ENCODE measurements at regions not wholly inside any gene's neighbourhood (a gene's known extent, or its start where the extent isn't known, plus 50 kb on each side); places are given as distances from the start of the nearest gene placed in this dataset.

DNA sequence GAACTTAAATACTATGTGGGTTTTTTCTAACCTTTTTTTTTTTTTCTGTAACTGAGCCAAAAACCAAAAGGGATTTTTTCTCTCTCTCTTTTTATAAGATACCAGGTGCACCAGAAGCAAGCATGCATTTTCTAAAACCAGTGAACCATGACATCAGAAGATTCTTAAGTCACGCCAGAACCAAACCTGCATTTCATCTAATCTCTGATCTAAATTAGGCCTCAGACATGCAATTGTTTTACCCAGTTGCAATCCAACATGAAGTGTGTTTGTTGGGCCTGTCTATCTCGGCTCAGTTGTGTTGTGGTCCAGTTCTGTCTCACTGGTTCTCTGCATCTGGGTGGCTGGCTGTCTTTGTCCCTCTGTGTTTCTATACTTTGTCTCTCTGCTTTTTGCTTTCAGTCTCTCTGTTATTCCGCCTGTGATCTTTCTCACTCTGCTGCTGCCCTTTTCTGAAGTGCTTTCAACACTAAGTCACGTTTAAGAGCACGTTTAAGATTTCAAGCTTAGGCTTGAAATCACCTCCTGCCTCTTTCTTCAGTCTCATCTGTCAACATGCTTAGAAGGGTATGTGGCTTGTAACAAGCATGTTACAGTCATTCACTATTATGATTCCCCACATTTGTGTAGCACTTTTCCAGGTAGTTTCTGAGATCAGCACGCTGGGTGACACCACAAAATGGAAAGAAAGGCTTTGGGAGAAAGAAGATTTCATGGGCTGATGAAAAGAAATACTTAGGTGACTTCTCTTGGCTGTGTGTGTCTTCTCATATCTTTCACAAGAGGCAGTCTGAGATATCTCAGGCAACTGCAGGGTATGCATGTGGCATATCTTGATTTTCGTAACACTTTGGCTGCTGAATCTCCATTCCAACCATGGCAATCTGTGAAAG is 488.9 kb downstream of the SHISA9 start:
- no peak for ATAC-seq (ENCODE audit: poor library complexity)
- no peak for DNase-seq
- intact Hi-C loops (cut with DNase I): no loop called here

DNA sequence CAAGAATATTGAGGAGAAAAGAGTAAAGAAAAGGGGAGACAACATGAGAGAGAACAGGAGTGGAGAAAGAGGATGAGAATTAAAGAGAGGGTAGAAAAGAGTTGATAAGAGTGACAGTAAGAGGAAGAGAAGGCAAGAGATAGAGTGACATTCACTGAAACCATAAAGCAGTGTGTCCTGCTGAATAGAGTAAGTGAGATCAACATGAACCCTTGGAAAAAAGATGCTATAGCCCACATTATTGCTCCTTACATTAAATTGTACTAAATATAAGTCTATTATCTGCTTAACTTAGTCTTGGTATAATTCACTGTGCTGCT is 489.5 kb downstream of the SHISA9 start:
- no peak for DNase-seq
- intact Hi-C loops (cut with DNase I): no loop called here
- no peak for ATAC-seq (ENCODE audit: poor library complexity)

DNA sequence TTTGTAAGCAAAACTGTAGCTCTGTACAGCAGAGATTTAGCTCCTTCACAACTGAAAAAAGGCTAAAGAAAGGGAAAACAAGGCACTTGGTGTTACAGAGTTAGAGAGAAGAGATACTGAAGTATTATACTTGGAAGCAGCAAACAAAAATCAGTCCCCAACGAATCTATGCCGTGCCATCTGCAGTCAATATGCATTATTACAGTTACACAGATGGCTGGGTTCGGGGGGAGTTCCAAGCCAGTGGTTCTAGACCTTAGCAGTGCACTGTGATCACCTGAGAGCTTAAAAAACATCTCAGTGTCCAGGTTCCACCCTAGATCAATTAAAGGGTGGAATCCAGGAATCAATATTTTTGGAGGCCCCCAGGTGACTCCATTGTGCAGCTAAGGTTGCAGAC is 489.9 kb downstream of the SHISA9 start:
- DNase-seq: no peak
- intact Hi-C loops (cut with DNase I): no loop called here
- ATAC-seq (ENCODE audit: poor library complexity): no peak

DNA sequence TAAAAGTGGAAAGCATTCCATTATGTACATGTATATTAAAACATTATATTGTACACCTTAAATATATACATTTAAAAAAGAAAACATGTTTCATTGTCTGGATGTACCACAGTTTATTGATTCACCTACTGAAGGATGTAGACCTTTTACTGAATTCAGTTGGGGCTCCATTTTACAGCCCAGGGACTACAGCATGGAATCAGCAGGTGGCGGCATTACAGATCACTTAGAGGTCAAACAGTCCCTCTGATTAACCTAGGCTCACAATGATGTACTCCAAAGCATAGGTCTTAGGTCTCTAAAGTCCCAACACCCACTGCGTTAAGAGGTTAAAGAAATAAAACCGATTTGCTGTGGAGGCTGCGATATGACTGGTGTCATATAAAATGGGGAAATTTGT is 490.9 kb downstream of the SHISA9 start:
- ATAC-seq (ENCODE audit: poor library complexity) (no peak), DNase-seq (no peak)
- intact Hi-C loops (cut with DNase I): no loop called here

DNA sequence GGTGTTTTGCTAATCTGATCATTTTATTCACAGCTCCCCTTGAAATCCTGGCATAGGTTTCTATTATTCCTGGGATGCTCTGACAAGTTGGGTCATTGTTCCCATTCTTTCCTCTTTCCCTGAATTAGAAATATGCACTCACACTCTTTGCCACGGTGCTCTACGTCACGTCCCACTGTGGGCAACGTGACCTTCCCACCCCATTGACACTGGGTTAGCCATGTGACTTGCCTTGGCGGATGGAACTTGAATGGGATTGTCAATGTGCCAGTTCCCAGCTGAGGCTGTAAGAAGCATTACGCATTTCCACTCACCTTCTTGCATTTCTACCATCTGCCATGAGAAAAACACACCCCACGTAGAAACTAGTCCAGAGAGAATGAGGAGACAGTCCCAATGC is 492.4 kb downstream of the SHISA9 start:
- DNase-seq (no peak), ATAC-seq (ENCODE audit: poor library complexity) (no peak)
- intact Hi-C loops (cut with DNase I): no loop called here

DNA sequence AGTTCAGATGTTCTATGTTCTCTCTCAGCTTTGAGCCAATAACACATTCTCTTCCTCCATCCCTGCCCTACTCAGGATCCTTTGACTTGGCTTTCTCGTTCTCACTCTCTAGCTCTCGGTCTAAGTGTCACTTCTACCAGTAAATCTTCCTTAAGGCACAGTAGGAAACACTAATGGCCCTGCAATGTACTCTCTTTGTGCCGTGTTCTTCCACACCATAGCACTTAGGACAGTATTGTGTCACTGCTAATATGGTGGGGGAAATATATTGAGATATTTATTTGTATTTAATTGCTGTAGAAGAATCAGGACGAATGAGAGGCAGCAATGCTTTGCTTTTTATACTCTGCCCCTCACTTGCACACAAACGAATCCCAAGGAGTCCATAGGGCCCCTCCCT is 493.1 kb downstream of the SHISA9 start:
- no peak for ATAC-seq (ENCODE audit: poor library complexity)

DNA sequence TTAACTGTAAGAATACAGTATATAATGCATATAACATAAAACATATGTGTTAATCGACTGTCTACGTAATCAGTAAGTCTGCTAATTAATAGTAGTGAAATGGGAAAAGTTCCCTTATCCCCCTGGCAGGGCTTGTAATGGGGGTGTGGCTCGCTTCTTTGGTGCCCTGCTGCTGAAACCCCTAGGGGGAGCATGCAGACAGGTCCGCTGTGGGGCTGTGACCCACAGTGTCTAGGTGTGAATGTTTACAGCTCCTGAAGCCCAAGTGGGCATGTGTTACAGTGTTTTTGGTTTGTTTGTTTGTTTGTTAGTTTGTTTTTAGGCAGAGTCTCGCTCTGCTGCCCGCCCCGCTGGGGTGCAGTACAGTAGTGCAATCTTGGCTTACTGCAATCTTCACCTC is 495.7 kb downstream of the SHISA9 start:
- intact Hi-C loops (cut with DNase I): no loop called here
- no peak for ATAC-seq (ENCODE audit: poor library complexity)

More for the DNA sequence above, 493.1 kb downstream of the SHISA9 start:
- intact Hi-C loops (cut with DNase I): no loop called here
- DNase-seq: no peak

DNA sequence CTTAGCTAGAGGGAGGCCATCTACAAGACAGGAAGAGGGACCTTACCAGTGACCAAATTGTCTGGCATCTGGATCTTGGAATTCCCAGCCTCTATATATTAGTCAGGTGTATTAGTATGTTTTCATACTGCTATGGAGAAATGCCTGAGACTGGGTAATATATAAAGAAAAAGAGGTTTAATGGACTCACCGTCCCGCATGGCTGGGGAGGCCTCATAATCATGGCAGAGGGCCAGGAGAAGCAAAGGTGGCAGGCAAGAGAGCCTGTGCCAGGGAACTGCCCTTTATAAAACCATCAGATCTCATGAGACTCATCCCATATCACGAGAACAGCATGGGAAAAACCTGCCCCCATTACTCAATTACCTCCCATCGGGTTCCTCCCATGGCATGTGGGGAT is 500.2 kb downstream of the SHISA9 start:
- no peak for DNase-seq
- intact Hi-C loops (cut with DNase I): no loop called here
- ATAC-seq (ENCODE audit: poor library complexity): no peak

More for the DNA sequence above, 495.7 kb downstream of the SHISA9 start:
- DNase-seq: no peak

DNA sequence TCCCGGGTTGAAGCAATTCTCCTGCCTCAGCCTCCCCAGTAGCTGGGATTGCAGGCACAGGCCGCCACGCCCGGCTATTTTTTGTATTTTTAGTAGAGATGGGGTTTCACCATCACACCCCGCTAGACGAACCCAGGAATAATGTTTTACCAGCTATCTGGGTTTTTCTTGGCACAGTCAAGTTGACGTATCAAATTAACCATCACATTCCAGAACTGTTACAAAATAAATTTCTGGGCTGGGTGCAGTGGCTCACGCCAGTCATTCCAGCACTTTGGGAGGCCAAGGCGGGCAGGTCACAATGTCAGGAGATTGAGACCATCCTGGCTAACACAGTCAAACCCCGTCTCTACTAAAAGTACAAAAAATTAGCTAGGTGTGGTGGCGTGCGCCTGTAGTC is 501.2 kb downstream of the SHISA9 start:
- DNase-seq (no peak), ATAC-seq (ENCODE audit: poor library complexity) (no peak)
- intact Hi-C loops (cut with DNase I): no loop called here

DNA sequence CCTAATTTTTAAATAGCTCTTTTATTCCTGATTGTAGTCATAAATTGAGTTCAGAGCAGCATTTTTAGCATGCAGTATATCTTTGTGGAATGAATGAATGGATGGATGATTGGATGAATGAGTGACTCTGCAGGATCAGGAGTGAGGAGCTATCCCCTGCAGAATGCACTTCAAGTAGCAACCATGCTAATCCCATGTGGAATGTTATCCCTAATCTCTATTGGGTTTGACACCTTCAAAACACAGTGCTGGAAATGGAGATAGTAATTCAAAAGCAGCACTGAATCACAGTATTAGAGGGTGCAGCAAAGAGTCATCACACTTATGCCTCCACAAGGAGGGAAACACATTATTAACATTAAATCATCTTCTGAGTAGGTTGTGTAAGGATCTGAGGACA is 501.9 kb downstream of the SHISA9 start:
- ATAC-seq (ENCODE audit: poor library complexity) (no peak), DNase-seq (no peak)
- intact Hi-C loops (cut with DNase I): no loop called here

DNA sequence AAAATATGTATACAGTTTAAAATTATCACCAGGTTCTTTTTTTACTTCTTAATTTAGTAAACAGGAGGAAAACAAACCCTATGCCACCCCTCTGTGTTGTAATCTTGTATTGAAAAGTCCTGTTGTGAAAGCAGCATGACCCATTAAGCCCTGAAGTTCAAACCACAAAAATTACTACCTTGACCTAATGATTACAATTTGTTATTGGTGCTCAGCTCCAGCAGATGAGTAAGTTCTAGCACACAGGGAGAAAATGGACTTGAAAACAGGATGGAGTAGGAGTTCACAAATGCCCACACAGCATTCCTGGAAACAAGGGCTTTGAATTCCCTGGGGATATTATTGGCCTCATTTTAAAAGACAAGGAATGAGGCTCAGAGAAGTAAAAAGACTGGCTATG is 505.8 kb upstream of the ERCC4 start:
- ATAC-seq (ENCODE audit: poor library complexity) (no peak), DNase-seq (no peak)
- intact Hi-C loops (cut with DNase I): no loop called here

DNA sequence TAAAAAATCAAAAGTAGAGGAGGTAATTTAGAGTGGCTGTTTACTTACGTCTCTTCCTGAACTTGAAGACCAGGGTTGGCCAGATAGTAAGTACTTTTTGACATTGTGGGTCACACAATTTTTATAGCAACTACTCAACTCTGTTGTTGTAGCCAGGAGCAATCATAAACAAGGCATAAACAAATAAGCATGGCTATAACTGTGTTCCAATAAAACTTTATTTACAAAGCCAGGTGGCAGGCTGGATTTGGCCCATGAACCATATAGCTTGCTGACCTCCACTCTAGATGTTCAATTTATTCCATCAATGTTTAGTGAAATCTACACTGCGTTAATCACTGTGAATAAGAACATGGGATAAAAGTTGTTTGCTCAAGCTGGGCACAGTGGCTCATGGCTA is 500.4 kb upstream of the ERCC4 start:
- ATAC-seq (ENCODE audit: poor library complexity) (no peak), DNase-seq (no peak)
- intact Hi-C loops (cut with DNase I): no loop called here

DNA sequence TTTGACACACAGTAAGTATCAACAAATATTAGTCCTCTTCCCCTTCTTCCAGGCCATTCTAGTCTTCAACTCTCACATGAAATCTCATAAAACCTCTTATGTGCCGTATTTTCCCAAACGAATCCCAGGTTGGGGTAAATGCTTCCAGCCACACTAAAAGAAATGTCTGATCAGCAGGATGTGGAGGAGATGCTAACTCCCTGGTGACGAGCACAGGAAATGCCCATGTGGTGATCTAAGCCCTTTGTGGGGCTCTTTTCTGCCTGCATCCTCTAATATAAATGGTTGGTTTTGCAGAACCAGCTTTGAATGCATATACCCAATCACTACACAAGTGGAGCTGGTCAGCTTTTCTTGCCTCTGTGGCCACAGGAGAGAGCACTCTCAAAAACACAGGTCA is 498.2 kb upstream of the ERCC4 start:
- no peak for DNase-seq
- intact Hi-C loops (cut with DNase I): no loop called here
- no peak for ATAC-seq (ENCODE audit: poor library complexity)

DNA sequence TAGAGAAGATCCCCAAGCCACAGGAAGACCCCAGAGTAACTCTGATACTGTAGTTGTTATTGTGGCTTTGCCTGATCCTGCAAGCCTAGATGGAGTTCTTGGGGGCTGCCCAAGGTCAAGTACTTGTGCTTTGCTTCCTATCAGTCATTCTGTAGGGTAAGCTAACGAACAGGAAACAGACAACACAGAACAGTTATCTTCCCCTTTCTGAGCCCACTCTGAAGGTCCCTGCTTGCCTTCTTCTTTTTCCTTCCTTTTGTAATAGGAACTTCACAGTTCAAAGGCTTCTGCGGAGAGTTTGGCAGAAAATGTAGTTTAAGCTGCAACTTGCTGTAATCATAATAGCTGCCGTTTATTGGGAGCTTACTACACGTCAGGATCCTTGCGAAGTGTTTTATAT is 494.1 kb upstream of the ERCC4 start:
- no peak for DNase-seq
- intact Hi-C loops (cut with DNase I): no loop called here
- no peak for ATAC-seq (ENCODE audit: poor library complexity)

DNA sequence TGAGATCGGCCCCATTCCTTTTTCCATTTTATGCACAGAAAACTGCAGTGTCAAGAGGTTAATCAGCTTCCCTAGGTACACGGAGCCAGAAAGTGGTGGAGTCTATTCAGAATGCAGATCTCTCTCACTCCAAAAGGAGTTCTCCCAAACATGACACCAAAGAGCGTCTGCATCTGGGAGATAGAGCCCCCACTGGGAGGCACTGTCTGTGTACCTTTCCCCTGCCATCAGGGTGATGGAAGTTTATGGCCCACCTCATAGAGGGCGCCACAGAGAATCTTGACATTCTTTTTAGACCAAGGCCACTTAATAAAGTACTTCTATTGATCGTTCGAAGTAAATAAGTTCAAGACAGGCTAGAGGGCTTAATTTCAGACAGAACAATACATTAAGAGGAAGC is 493.7 kb upstream of the ERCC4 start:
- no peak for DNase-seq
- no peak for ATAC-seq (ENCODE audit: poor library complexity)
- intact Hi-C loops (cut with DNase I): no loop called here

DNA sequence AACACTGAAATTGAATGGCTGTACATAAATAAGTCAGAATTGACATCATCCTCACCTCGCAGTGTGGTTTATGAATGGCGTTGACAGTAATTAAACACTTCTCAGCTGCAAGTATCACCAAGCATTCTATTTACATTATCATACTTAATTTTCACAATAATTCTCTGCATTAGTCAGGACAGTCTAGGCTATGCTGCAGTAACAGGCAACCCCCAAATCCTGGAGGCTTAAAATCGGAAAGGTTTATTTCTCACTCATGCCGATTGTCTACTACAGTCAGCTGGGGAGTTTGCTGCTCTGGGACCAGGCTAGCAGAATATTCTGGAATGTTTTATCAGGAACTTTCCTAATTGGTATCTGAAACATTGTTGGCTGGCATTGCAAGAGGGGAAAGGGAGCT is 493.2 kb upstream of the ERCC4 start:
- intact Hi-C loops (cut with DNase I): no loop called here
- no peak for DNase-seq
- ATAC-seq (ENCODE audit: poor library complexity): no peak

DNA sequence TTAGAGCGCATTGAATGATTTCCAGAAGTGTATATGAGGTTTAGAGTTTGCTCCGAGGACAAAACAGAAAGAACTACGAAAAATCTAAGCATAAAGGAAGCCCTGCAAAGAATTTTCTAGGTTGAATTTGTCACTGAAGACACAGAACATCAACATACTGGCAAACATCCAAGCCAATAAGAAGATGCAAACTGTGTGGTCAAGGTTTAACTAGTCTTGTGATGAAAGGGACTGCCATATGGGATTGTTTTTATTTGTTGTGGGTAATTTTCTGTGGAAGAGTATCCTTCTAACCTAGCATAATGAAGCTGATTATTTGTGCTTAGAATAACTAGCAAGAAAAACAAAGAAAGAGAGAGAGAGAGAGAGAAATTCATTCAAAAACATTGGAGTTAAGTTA is 492.0 kb upstream of the ERCC4 start:
- no peak for ATAC-seq (ENCODE audit: poor library complexity)
- DNase-seq: no peak
- intact Hi-C loops (cut with DNase I): no loop called here

DNA sequence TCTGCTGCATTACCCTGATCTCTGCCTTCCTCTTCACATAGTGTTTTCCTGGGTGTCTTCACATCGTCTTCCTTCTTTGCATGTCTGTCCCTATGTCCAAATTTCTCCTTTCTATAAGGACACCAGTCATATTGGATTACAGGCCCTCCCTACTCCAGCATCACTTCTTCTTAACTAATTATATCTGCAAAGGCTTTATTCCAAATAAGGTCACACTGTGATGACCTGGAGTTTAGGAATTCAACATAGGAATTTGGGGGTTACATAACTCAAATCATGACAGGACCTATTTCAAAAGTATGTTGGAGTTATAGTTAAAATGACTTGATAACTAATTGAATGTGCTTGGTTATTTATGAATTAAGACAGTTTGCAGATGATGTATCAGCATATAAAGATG is 490.5 kb upstream of the ERCC4 start:
- no peak for DNase-seq
- intact Hi-C loops (cut with DNase I): no loop called here
- no peak for ATAC-seq (ENCODE audit: poor library complexity)

DNA sequence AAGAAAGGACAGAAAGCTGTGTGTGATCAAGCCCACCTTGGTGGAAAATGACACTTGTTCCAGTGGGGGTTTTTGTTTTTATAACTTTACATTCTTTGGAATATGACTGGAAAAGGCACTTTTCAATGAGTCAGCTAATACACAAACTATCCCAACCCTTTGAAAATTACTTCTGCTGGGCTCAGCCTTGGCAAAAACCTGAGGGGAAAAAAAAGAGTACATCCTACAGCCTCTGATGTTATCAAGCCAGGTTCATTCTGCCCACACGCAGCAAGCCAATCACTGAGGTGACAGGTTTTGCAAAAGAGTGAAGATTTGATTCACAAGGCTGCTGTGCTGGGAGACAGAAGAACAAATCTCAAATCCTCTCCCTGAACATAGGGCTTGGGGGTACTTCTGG is 484.5 kb upstream of the ERCC4 start:
- intact Hi-C loops (cut with DNase I): no loop called here
- ATAC-seq (ENCODE audit: poor library complexity) (no peak), DNase-seq (no peak)

DNA sequence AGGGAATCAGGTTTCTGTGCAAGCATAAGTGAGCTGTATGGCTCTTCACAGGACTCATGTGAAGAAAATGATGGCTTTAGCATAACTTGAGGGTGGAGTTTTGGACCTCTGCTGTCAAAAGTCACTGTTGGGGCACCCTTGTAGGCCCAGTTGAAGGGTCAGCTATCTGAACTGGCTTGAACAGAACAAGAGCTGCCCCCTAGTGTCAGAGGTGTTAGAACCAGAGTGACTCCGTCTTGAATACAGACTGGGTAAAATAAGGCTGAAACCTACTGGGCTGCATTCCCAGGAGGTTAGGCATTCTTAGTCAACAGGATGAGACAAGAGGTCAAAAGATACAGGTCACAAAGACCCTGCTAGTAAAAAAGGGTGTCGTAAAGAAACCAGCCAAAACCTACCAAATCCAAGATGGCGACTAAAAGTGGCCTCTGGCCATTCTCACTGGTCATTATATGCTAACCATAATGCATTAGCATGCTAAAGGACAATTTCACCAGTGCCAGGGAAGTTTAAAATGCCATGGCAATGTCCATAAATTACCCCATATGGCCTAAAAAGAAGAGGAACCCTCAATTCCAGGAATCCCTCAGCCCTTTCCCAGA is 484.0 kb upstream of the ERCC4 start:
- intact Hi-C loops (cut with DNase I): no loop called here
- DNase-seq (no peak), ATAC-seq (ENCODE audit: poor library complexity) (no peak)
